K562 (cell line): ENCODE measurements at regions not wholly inside any gene's neighbourhood (a gene's known extent, or its start where the extent isn't known, plus 50 kb on each side); places are given as distances from the start of the nearest gene placed in this dataset.

Source experiments
- ATAC-seq: fragments of 200-7000 bp; cut with Tn5 transposase; 3 replicates; pipeline ENCODE4 v1.9.1; 2020; ENCODE audit warnings: moderate library complexity
- BruUV-seq: library from RNA; stranded (reverse); fragments of 400-500 nt; replicated peaks from 2 replicates; lab custom pipeline; 2021; lab: Mats Ljungman, UMichigan
- CTCF ChIA-PET: fragments of 300-600 bp; formaldehyde crosslinking; extraction: SDS; loops from one replicate; lab custom pipeline; 2021; ENCODE audit warnings: low intra/inter-chr PET ratio; lab: Yijun Ruan, JAX
- POLR2A ChIA-PET: fragments of 300-600, 350-650 bp; sonication (Branson Sonifier 250); formaldehyde crosslinking; extraction: SDS; loops from one replicate; lab custom pipeline; 2021; ENCODE audit warnings: antibody characterized with exemption, inconsistent platforms; lab: Yijun Ruan, JAX
- DNase-seq, 4 experiments: peaks; one replicate each; pipeline versions ENCODE4 v3.0.0 to v3.0.0-alpha.2; 2011 to 2018; ENCODE audit warnings: low spot score in 3 of 4, mixed read lengths in 3 of 4; ENCODE audit errors: extremely low read depth in 1 of 4
- FAIRE-seq: peaks from 2 replicates; lab custom pipeline; 2011; peaks lifted over from hg19 to GRCh38; lab: Jason Lieb, UNC
- H2AFZ ChIP-seq: 2 replicates; pipeline ENCODE4 v1.6.0; 2011; ENCODE audit warnings: low read depth, low read length, control low read depth, inconsistent platforms
- H3K27ac ChIP-seq: fragments of 200-600 bp; 3 replicates; pipeline ENCODE4 v1.8.0; 2011; ENCODE audit warnings: low read depth, mild to moderate bottlenecking, control low read depth, inconsistent platforms, low read length, moderate library complexity, mixed read lengths; ENCODE audit errors: extremely low read depth
- H3K27me3 ChIP-seq, 2 experiments: fragments of 300-600 bp in 1 of 2; 2 replicates in 1 of 2; 3 replicates in 1 of 2; pipeline versions ENCODE4 v1.6.0 to v1.8.0; 2011; ENCODE audit warnings: inconsistent platforms in 2 of 2, low read length in 2 of 2, mild to moderate bottlenecking in 1 of 2, mixed read lengths in 1 of 2, moderate library complexity in 1 of 2; ENCODE audit not compliant: control insufficient read depth in 2 of 2, insufficient read depth in 2 of 2
- H3K36me3 ChIP-seq: fragments of 300-600 bp; 3 replicates; pipeline ENCODE4 v1.8.0; 2011; ENCODE audit warnings: mild to moderate bottlenecking, low read length, inconsistent platforms; ENCODE audit not compliant: control insufficient read depth, insufficient read depth
- H3K4me1 ChIP-seq, 2 experiments: fragments of 200-600 bp in 1 of 2; replicated peaks in 1 of 2; 2 replicates in 1 of 2; 3 replicates in 1 of 2; pipeline versions ENCODE4 v1.5.1 to v1.8.0; 2011; ENCODE audit warnings: inconsistent platforms in 2 of 2, low read length in 2 of 2, mild to moderate bottlenecking in 1 of 2, mixed read lengths in 1 of 2, moderate library complexity in 1 of 2; ENCODE audit not compliant: control insufficient read depth in 2 of 2, insufficient read depth in 2 of 2
- H3K4me2 ChIP-seq: 2 replicates; pipeline ENCODE4 v1.6.1; 2011; ENCODE audit warnings: low read length, control low read depth, inconsistent platforms, mixed read lengths; ENCODE audit not compliant: insufficient read depth
- H3K4me3 ChIP-seq: fragments of 200-600 bp; sonication (generic), shearing (Covaris generic); 2 replicates; pipeline ENCODE4 v1.5.1; 2016; ENCODE audit warnings: control low read depth, inconsistent platforms
- H3K79me2 ChIP-seq: fragments of 200-600 bp; 3 replicates; pipeline ENCODE4 v1.8.0; 2011; ENCODE audit warnings: low read length, inconsistent platforms; ENCODE audit not compliant: control insufficient read depth, insufficient read depth
- H3K9ac ChIP-seq, 2 experiments: 2 replicates each; pipeline versions ENCODE4 v1.6.0 to v1.6.1; 2011; ENCODE audit warnings: low read depth in 2 of 2, low read length in 2 of 2, control low read depth in 1 of 2, inconsistent platforms in 1 of 2, mild to moderate bottlenecking in 1 of 2, mixed read lengths in 1 of 2; ENCODE audit not compliant: insufficient read depth in 1 of 2
- H3K9me1 ChIP-seq: one replicate; pipeline ENCODE4 v1.6.0; 2011; ENCODE audit warnings: inconsistent platforms, mild to moderate bottlenecking, low read length, moderate library complexity; ENCODE audit not compliant: control insufficient read depth, insufficient read depth
- H3K9me3 ChIP-seq: replicated peaks from 2 replicates; pipeline ENCODE4 v1.5.1; 2011; ENCODE audit warnings: low read depth, low read length, inconsistent platforms; ENCODE audit not compliant: control insufficient read depth, insufficient read depth
- H4K20me1 ChIP-seq: replicated peaks from 2 replicates; pipeline ENCODE4 v1.6.1; 2011; ENCODE audit warnings: low read length, inconsistent platforms, mixed read lengths; ENCODE audit not compliant: control insufficient read depth, insufficient read depth
- DIDO1 ChIP-seq: fragments of 450-650 bp; IDR thresholded peaks from 2 replicates; pipeline ENCODE4 v1.6.1; 2016; ENCODE audit warnings: low read depth, missing biosample characterization, missing genetic modification characterization
- KLF10 ChIP-seq: fragments of 250-450 bp; sonication (Bioruptor Pico); IDR thresholded peaks from 2 replicates; pipeline ENCODE4 v1.6.1; 2021; ENCODE audit warnings: matching md5 sums
- WGBS: fragments of 100-300 bp; shearing (Covaris generic); methylation state at CpG from one replicate; pipeline ENCODE4 v1.1.6; 2016; ENCODE audit warnings: low coverage, mixed read lengths; ENCODE audit not compliant: insufficient coverage; ENCODE audit errors: missing lambda C conversion rate; 5-methylcytosine and 5-hydroxymethylcytosine counted together
- in situ Hi-C: fragments of 300-500 bp; cut with MboI; formaldehyde crosslinking; loops from 4 replicates; pipeline ENCODE4 v1.15.0; 2018; ENCODE audit warnings: inconsistent platforms, mixed read lengths
- intact Hi-C: fragments of 100-400 bp; cut with micrococcal nuclease; formaldehyde crosslinking; loops from 2 replicates; pipeline ENCODE4 v1.14.2; 2022
- TF ChIP-seq, protein P1 (sequence below): fragments of 250-450 bp; sonication (Bioruptor Pico); IDR thresholded peaks from 2 replicates; pipeline ENCODE4 v1.4.0; 2020; ENCODE audit warnings: mild to moderate bottlenecking
- TF ChIP-seq, protein P2 (sequence below): fragments of 450-650 bp; IDR thresholded peaks from 2 replicates; pipeline ENCODE4 v1.6.1; 2017; ENCODE audit warnings: antibody characterized with exemption
- TF ChIP-seq, protein P3 (sequence below): sonication (generic); formaldehyde crosslinking; IDR thresholded peaks from 2 replicates; pipeline ENCODE4 v1.8.1; 2023; ENCODE audit warnings: missing genetic modification reagents, mild to moderate bottlenecking, borderline replicate concordance
- TF ChIP-seq, protein P4 (sequence below): sonication (generic); formaldehyde crosslinking; IDR thresholded peaks from 2 replicates; pipeline ENCODE4 v1.8.0; 2022; ENCODE audit warnings: mild to moderate bottlenecking, missing genetic modification reagents

DNA sequence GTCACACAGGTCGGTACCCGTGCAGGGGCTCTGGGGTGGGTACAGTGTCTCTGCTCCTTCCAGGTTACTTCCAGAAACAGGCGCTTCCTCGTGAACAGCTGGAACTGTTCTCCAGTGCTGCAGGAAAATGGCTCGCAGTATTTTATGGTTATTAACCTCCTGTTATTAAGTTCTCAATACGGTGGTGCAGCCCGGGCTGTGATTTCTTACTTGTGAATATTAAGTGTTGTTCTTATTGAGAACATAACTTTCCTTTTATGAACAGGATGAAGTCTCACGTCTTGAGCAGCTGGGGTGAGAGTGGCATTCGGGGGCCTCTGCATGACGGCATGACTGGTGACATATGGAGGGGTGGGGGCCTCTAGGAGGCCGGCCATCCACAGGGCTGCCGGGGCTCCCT, 430.8 kb downstream of the GLRX3 start:
- Histone ChIP-seq H2AFZ (no peak overlapping the region), H3K27ac (no peak overlapping the region), H3K36me3 (no peaks in the 10 kb centered on the region), H3K4me1 (no peaks in the 10 kb centered on the region), H3K9me3 (no peaks in the 10 kb centered on the region), H3K27me3 (peaks cover 0 to 16% of the 10 kb centered on the region in 2 experiments; a peak in 2 of 5 replicates), H3K9me1 (no peaks in the 10 kb centered on the region), H3K4me2 (no peak overlapping the region), H3K4me3 (no peak overlapping the region), H4K20me1 (no peaks in the 10 kb centered on the region), H3K9ac (no peak overlapping the region), H3K79me2 (no peaks in the 10 kb centered on the region)
- no peak for DNase-seq
- ATAC-seq, result no peak
- ChIA-PET POLR2A (no interaction called here), CTCF (no interaction called here)
- intact Hi-C loops (no loop called here), in situ Hi-C loops (no loop called here)
- 2% methylated on average over 10 of the region's 12 CpGs for WGBS
- TF ChIP-seq, protein P1, sequence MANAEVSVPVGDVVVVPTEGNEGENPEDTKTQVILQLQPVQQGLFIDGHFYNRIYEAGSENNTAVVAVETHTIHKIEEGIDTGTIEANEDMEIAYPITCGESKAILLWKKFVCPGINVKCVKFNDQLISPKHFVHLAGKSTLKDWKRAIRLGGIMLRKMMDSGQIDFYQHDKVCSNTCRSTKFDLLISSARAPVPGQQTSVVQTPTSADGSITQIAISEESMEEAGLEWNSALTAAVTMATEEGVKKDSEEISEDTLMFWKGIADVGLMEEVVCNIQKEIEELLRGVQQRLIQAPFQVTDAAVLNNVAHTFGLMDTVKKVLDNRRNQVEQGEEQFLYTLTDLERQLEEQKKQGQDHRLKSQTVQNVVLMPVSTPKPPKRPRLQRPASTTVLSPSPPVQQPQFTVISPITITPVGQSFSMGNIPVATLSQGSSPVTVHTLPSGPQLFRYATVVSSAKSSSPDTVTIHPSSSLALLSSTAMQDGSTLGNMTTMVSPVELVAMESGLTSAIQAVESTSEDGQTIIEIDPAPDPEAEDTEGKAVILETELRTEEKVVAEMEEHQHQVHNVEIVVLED, result no peak
- TF ChIP-seq, protein P2, sequence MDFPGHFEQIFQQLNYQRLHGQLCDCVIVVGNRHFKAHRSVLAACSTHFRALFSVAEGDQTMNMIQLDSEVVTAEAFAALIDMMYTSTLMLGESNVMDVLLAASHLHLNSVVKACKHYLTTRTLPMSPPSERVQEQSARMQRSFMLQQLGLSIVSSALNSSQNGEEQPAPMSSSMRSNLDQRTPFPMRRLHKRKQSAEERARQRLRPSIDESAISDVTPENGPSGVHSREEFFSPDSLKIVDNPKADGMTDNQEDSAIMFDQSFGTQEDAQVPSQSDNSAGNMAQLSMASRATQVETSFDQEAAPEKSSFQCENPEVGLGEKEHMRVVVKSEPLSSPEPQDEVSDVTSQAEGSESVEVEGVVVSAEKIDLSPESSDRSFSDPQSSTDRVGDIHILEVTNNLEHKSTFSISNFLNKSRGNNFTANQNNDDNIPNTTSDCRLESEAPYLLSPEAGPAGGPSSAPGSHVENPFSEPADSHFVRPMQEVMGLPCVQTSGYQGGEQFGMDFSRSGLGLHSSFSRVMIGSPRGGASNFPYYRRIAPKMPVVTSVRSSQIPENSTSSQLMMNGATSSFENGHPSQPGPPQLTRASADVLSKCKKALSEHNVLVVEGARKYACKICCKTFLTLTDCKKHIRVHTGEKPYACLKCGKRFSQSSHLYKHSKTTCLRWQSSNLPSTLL, result no peak
- TF ChIP-seq, protein P3, sequence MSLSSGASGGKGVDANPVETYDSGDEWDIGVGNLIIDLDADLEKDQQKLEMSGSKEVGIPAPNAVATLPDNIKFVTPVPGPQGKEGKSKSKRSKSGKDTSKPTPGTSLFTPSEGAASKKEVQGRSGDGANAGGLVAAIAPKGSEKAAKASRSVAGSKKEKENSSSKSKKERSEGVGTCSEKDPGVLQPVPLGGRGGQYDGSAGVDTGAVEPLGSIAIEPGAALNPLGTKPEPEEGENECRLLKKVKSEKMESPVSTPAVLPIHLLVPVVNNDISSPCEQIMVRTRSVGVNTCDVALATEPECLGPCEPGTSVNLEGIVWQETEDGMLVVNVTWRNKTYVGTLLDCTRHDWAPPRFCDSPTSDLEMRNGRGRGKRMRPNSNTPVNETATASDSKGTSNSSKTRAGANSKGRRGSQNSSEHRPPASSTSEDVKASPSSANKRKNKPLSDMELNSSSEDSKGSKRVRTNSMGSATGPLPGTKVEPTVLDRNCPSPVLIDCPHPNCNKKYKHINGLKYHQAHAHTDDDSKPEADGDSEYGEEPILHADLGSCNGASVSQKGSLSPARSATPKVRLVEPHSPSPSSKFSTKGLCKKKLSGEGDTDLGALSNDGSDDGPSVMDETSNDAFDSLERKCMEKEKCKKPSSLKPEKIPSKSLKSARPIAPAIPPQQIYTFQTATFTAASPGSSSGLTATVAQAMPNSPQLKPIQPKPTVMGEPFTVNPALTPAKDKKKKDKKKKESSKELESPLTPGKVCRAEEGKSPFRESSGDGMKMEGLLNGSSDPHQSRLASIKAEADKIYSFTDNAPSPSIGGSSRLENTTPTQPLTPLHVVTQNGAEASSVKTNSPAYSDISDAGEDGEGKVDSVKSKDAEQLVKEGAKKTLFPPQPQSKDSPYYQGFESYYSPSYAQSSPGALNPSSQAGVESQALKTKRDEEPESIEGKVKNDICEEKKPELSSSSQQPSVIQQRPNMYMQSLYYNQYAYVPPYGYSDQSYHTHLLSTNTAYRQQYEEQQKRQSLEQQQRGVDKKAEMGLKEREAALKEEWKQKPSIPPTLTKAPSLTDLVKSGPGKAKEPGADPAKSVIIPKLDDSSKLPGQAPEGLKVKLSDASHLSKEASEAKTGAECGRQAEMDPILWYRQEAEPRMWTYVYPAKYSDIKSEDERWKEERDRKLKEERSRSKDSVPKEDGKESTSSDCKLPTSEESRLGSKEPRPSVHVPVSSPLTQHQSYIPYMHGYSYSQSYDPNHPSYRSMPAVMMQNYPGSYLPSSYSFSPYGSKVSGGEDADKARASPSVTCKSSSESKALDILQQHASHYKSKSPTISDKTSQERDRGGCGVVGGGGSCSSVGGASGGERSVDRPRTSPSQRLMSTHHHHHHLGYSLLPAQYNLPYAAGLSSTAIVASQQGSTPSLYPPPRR, result no peak
- TF ChIP-seq, protein P4, sequence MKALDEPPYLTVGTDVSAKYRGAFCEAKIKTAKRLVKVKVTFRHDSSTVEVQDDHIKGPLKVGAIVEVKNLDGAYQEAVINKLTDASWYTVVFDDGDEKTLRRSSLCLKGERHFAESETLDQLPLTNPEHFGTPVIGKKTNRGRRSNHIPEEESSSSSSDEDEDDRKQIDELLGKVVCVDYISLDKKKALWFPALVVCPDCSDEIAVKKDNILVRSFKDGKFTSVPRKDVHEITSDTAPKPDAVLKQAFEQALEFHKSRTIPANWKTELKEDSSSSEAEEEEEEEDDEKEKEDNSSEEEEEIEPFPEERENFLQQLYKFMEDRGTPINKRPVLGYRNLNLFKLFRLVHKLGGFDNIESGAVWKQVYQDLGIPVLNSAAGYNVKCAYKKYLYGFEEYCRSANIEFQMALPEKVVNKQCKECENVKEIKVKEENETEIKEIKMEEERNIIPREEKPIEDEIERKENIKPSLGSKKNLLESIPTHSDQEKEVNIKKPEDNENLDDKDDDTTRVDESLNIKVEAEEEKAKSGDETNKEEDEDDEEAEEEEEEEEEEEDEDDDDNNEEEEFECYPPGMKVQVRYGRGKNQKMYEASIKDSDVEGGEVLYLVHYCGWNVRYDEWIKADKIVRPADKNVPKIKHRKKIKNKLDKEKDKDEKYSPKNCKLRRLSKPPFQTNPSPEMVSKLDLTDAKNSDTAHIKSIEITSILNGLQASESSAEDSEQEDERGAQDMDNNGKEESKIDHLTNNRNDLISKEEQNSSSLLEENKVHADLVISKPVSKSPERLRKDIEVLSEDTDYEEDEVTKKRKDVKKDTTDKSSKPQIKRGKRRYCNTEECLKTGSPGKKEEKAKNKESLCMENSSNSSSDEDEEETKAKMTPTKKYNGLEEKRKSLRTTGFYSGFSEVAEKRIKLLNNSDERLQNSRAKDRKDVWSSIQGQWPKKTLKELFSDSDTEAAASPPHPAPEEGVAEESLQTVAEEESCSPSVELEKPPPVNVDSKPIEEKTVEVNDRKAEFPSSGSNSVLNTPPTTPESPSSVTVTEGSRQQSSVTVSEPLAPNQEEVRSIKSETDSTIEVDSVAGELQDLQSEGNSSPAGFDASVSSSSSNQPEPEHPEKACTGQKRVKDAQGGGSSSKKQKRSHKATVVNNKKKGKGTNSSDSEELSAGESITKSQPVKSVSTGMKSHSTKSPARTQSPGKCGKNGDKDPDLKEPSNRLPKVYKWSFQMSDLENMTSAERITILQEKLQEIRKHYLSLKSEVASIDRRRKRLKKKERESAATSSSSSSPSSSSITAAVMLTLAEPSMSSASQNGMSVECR (CRISPR knock-in tag), result no peak
- TF ChIP-seq DIDO1, result no peak
- TF ChIP-seq KLF10 (CRISPR knock-in tag), result no peak
- no TSS peak for BruUV-seq
- FAIRE-seq, result no peak
